ENCODE measurements at regions not wholly inside any gene's neighbourhood (a gene's known extent, or its start where the extent isn't known, plus 50 kb on each side); places are given as distances from the start of the nearest gene placed in this dataset.

- ChIA-PET CTCF (no interaction called here), RAD21 (ENCODE audit: low non-redundant PET in 1 of 2, low total read pairs in 2 of 2, uncharacterized antibody in 2 of 2, unreplicated experiment in 2 of 2) (no interaction called here), POLR2A (no interaction called here)
- H3K27ac ChIP-seq (ENCODE audit: low read depth, low read length): no peak overlapping the region
- H3K27me3 ChIP-seq (ENCODE audit: insufficient read depth, low read length): no peaks in the 10 kb centered on the region; the same call in 1 of the 2 replicates
- H3K79me2 ChIP-seq (ENCODE audit: insufficient read depth, low read length): no peaks in the 10 kb centered on the region
- no peaks in the 10 kb centered on the region for H4K20me1 ChIP-seq (ENCODE audit: insufficient read depth)
- H3K36me3 ChIP-seq (ENCODE audit: control insufficient read depth in 1 of 2, insufficient read depth in 2 of 2, low read length in 2 of 2): no peaks in the 10 kb centered on the region
- DNase-seq (ENCODE audit: low read depth, low spot score): no peak
- no peaks in the 10 kb centered on the region for H3K4me1 ChIP-seq (ENCODE audit: control insufficient read depth in 1 of 2, insufficient read depth in 2 of 2, low read length in 2 of 2)
- no peaks in the 10 kb centered on the region for H3K9me2 ChIP-seq (ENCODE audit: insufficient read depth)
- BruUV-seq (replicated peaks): no TSS peak
- no peak overlapping the region for H3K4me2 ChIP-seq (ENCODE audit: low read length)
- H3K4me3 ChIP-seq (replicated peaks in 1 of 2; ENCODE audit: low read depth in 1 of 2, low read length in 2 of 2): no peak overlapping the region
- TF ChIP-seq CTCF (IDR thresholded peaks at IDR 0.05 in 2 of 3, conservative IDR thresholded peaks at IDR 0.05 in 1 of 3; ENCODE audit: borderline replicate concordance in 1 of 3, insufficient read depth in 1 of 3, low read depth in 2 of 3, low read length in 2 of 3): no peak
- TF ChIP-seq SRF (IDR thresholded peaks at IDR 0.05; ENCODE audit: low read depth): no peak
- TF ChIP-seq SP1 (IDR thresholded peaks at IDR 0.05; ENCODE audit: low read depth): no peak
- TF ChIP-seq POLR2AphosphoS5 (IDR thresholded peaks at IDR 0.05; ENCODE audit: low read depth, low read length): no peak
- no peak for TF ChIP-seq ZNF274 (IDR thresholded peaks at IDR 0.05; ENCODE audit: low read depth, low read length)
- TF ChIP-seq MAX (IDR thresholded peaks at IDR 0.05): no peak
- no peak for TF ChIP-seq JUND (IDR thresholded peaks at IDR 0.05)
- no peak for TF ChIP-seq REST (IDR thresholded peaks at IDR 0.05; ENCODE audit: low read depth)
- TF ChIP-seq EGR1 (IDR thresholded peaks at IDR 0.05; ENCODE audit: low read depth): no peak
- TF ChIP-seq FOSL1 (IDR thresholded peaks at IDR 0.05; ENCODE audit: low read depth): no peak
- TF ChIP-seq ELF1 (IDR thresholded peaks at IDR 0.05; ENCODE audit: borderline replicate concordance, low read depth): no peak
- TF ChIP-seq YY1 (IDR thresholded peaks at IDR 0.05; ENCODE audit: extremely low read depth, insufficient replicate concordance, low read depth, low read length): no peak
- TF ChIP-seq POLR2A (IDR thresholded peaks at IDR 0.05; ENCODE audit: borderline replicate concordance, extremely low read depth, insufficient read depth, insufficient read length): no peak
- no peak for TF ChIP-seq ZBTB33 (IDR thresholded peaks at IDR 0.05; ENCODE audit: extremely low read depth, insufficient replicate concordance, low read length)
- no peak for TF ChIP-seq ATF3 (IDR thresholded peaks at IDR 0.05)
- TF ChIP-seq TCF7L2 (IDR thresholded peaks at IDR 0.05; ENCODE audit: borderline replicate concordance, extremely low read depth, insufficient read depth, insufficient read length): no peak
- no peak for TF ChIP-seq ZFX (IDR thresholded peaks at IDR 0.05)
- H3K9me3 ChIP-seq (ENCODE audit: control insufficient read depth in 1 of 2, insufficient read depth in 1 of 2, low read depth in 1 of 2, low read length in 2 of 2): peaks cover 0 to 3% of the 10 kb centered on the region in 2 experiments; a peak in 1 of 4 replicates
- no peak for ATAC-seq
- intact Hi-C loops (cut with micrococcal nuclease): no loop called here
- H3K9ac ChIP-seq (ENCODE audit: low read length): no peak overlapping the region
- H2AFZ ChIP-seq (ENCODE audit: low read depth, low read length, poor library complexity, severe bottlenecking): no peak overlapping the region
Observed at GRCh38 chr9:90169490-90169889, 473.1 kb downstream of the DIRAS2 start.
